Naive thymus-derived CD8-positive, alpha-beta T cell (primary cell): ENCODE measurements at regions not wholly inside any gene's neighbourhood (a gene's known extent, or its start where the extent isn't known, plus 50 kb on each side); places are given as distances from the start of the nearest gene placed in this dataset.

Experiments used
- ATAC-seq, 2 donors: fragments of 150-1000 bp; cut with Tn5 transposase in 1 of 2; sonication (Bioruptor Pico), chemical (Tn5 transposase) in 1 of 2; 1 replicate in 1 of 2; 2 replicates in 1 of 2; pipeline ENCODE4 v1.10.0; 2021; ENCODE audit warnings: mild to moderate bottlenecking in 2 of 2, moderate library complexity in 2 of 2
- POLR2A ChIA-PET: fragments of 350-600 bp; sonication (Branson Sonifier 250); formaldehyde crosslinking; loops from one replicate; lab custom pipeline; 2021; ENCODE audit warnings: antibody characterized with exemption; lab: Charles Lee
- DNase-seq, 10 donors: peaks; one replicate each; pipeline versions ENCODE4 v3.0.0 to v3.0.0-alpha.2; 2020 to 2022
- H3K27ac Mint-ChIP-seq, 10 donors: one replicate each; pipeline ENCODE4 v1.8.0; 2020 to 2022; ENCODE audit warnings: mild to moderate bottlenecking in 10 of 10, mixed read lengths in 10 of 10, moderate library complexity in 4 of 10, inconsistent platforms in 1 of 10
- H3K27me3 Mint-ChIP-seq, 5 donors: one replicate each; pipeline ENCODE4 v1.8.0; 2021 to 2022; ENCODE audit warnings: mixed read lengths in 5 of 5
- H3K36me3 Mint-ChIP-seq, 3 donors: one replicate each; pipeline ENCODE4 v1.8.0; 2020 to 2022; ENCODE audit warnings: mixed read lengths in 3 of 3, mild to moderate bottlenecking in 2 of 3, inconsistent platforms in 1 of 3
- H3K4me1 Mint-ChIP-seq, 4 donors: one replicate each; pipeline ENCODE4 v1.8.0; 2021 to 2022; ENCODE audit warnings: mixed read lengths in 4 of 4
- H3K4me3 Mint-ChIP-seq, 10 donors: one replicate each; pipeline ENCODE4 v1.8.0; 2020 to 2022; ENCODE audit warnings: mild to moderate bottlenecking in 10 of 10, mixed read lengths in 10 of 10, moderate library complexity in 6 of 10, inconsistent platforms in 1 of 10
- H3K9me3 Mint-ChIP-seq, 9 donors: one replicate each; pipeline ENCODE4 v1.8.0; 2020 to 2022; ENCODE audit warnings: mixed read lengths in 9 of 9, mild to moderate bottlenecking in 3 of 9, inconsistent platforms in 1 of 9, moderate library complexity in 1 of 9

DNA sequence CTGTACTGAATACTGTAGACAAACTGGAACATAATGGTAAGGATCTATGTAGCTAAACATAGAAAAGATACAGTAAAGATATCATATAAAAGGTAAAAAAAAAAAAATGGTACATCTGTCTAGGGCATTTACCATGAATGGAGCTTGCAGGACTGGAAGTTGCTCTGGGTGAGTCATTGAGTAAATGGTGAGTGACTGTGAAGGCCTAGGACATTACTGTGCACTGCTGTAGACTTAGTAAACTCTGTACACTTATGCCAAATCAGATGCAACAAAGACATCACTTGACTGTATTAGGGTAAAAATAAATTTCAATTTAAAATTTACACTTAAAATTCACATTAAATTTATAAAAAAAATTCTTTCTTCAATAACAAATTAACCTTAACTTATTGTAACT lies 281.3 kb upstream of the LMCD1 start:
- POLR2A ChIA-PET: no interaction called here
- Mint-ChIP-seq H3K27me3 (peaks cover 5 to 13% (median 8%) of the 10 kb centered on the region in 5 donors), H3K27ac (no peak overlapping the region), H3K4me1 (no peaks in the 10 kb centered on the region), H3K4me3 (no peak overlapping the region), H3K9me3 (no peaks in the 10 kb centered on the region), H3K36me3 (no peaks in the 10 kb centered on the region)
- DNase-seq: no peak
- no peak for ATAC-seq

- no peak overlapping the region for H3K4me3 Mint-ChIP-seq
- no peak for DNase-seq
- no peaks in the 10 kb centered on the region for H3K4me1 Mint-ChIP-seq
- ATAC-seq: no peak
- POLR2A ChIA-PET: no interaction called here
- no peak overlapping the region for H3K27ac Mint-ChIP-seq
- H3K36me3 Mint-ChIP-seq: no peaks in the 10 kb centered on the region
- peaks cover 0 to 4% (median 0%) of the 10 kb centered on the region in 5 donors for H3K27me3 Mint-ChIP-seq
- H3K9me3 Mint-ChIP-seq: no peaks in the 10 kb centered on the region
Observed at GRCh38 chr3:8223766-8224165, 277.9 kb upstream of the LMCD1 start.

DNA sequence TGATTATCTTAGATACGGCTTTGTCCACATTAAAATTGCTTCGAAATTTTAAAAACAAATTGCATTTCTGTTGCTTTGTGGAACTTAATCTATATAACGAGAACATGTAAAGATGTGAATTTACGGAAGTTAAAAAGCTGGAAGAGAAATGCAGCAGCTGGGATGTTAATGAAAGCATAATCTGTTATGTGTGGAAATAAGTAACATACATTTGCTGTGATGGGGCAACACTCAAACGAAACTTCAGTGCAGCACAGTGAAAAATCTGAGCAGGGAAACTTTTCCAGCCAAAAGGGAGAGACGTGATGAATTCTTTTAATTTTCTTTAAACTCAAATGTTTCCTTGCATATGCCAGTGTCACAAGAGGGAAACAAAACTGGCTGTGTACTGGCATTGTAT lies 276.7 kb upstream of the LMCD1 start:
- DNase-seq (no peak), ATAC-seq (no peak)
- no peak overlapping the region for H3K27ac Mint-ChIP-seq
- no peaks in the 10 kb centered on the region for H3K36me3 Mint-ChIP-seq
- POLR2A ChIA-PET: no interaction called here
- peaks cover 0 to 4% (median 0%) of the 10 kb centered on the region in 5 donors for H3K27me3 Mint-ChIP-seq
- no peaks in the 10 kb centered on the region for H3K4me1 Mint-ChIP-seq
- H3K4me3 Mint-ChIP-seq: no peak overlapping the region
- H3K9me3 Mint-ChIP-seq: no peaks in the 10 kb centered on the region

- H3K4me3 Mint-ChIP-seq: no peak overlapping the region
- peaks cover 0 to 10% (median 0%) of the 10 kb centered on the region in 4 donors for H3K4me1 Mint-ChIP-seq
- no peaks in the 10 kb centered on the region for H3K36me3 Mint-ChIP-seq
- H3K27ac Mint-ChIP-seq: no peak overlapping the region
- H3K27me3 Mint-ChIP-seq: peaks cover 0 to 12% (median 3%) of the 10 kb centered on the region in 5 donors
- POLR2A ChIA-PET: no interaction called here
- DNase-seq (no peak), ATAC-seq (no peak)
- H3K9me3 Mint-ChIP-seq: no peaks in the 10 kb centered on the region
Observed at GRCh38 chr3:8233938-8234337, 267.7 kb upstream of the LMCD1 start.

GRCh38 chr3:8236264-8236663 lies 265.4 kb upstream of the LMCD1 start:
- H3K36me3 Mint-ChIP-seq: no peaks in the 10 kb centered on the region
- peaks cover 0 to 4% (median 0%) of the 10 kb centered on the region in 9 donors for H3K9me3 Mint-ChIP-seq
- H3K4me3 Mint-ChIP-seq: no peak overlapping the region
- POLR2A ChIA-PET: no interaction called here
- DNase-seq (no peak), ATAC-seq (no peak)
- no peak overlapping the region for H3K27ac Mint-ChIP-seq
- H3K27me3 Mint-ChIP-seq: peaks cover 0 to 12% (median 3%) of the 10 kb centered on the region in 5 donors
- peaks cover 0 to 10% (median 0%) of the 10 kb centered on the region in 4 donors for H3K4me1 Mint-ChIP-seq

- Mint-ChIP-seq H3K36me3 (no peaks in the 10 kb centered on the region), H3K4me3 (no peak overlapping the region), H3K9me3 (peaks cover 0 to 10% (median 8%) of the 10 kb centered on the region in 9 donors), H3K27ac (no peak overlapping the region), H3K27me3 (peaks cover 0 to 4% (median 0%) of the 10 kb centered on the region in 5 donors), H3K4me1 (peaks cover 0 to 10% (median 0%) of the 10 kb centered on the region in 4 donors)
- DNase-seq (no peak), ATAC-seq (no peak)
- POLR2A ChIA-PET: no interaction called here
Observed at GRCh38 chr3:8237893-8238292, 263.7 kb upstream of the LMCD1 start.

- H3K27ac Mint-ChIP-seq: peak overlapping the region in 1 of 10 donors; percentile 7
- peaks cover 0 to 4% (median 0%) of the 10 kb centered on the region in 5 donors for H3K27me3 Mint-ChIP-seq
- POLR2A ChIA-PET: no interaction called here
- no peak for DNase-seq
- H3K4me1 Mint-ChIP-seq: peaks cover 0 to 10% (median 0%) of the 10 kb centered on the region in 4 donors
- no peak overlapping the region for H3K4me3 Mint-ChIP-seq
- peaks cover 0 to 14% (median 9%) of the 10 kb centered on the region in 9 donors for H3K9me3 Mint-ChIP-seq
- no peaks in the 10 kb centered on the region for H3K36me3 Mint-ChIP-seq
- no peak for ATAC-seq
Observed at GRCh38 chr3:8238432-8238831, 263.2 kb upstream of the LMCD1 start.

DNA sequence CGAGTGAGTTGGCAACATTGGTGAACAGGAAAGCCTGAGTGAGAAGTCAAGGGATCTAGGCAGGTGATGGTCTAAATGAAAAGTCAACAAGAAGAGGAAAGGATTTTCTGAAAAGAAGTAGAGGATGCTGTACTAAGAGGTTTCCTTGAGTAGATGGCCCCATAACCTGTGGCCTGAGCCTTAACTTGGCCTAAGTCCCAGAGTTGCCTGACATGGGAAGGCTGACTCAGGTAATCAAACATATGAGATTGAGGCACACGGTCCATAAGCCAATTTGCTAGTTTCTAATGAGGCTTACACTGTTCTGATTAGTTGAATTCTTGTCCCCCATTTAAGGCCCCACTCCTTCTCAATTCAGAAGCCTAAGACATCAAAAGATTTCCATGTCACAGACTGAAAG lies 262.5 kb upstream of the LMCD1 start:
- POLR2A ChIA-PET: no interaction called here
- DNase-seq (no peak), ATAC-seq (no peak)
- Mint-ChIP-seq H3K9me3 (peaks cover under 1 to 18% (median 9%) of the 10 kb centered on the region in 9 donors), H3K27me3 (peaks cover 0 to 4% (median 0%) of the 10 kb centered on the region in 5 donors), H3K36me3 (peaks cover 0 to 2% (median 0%) of the 10 kb centered on the region in 3 donors), H3K27ac (peak overlapping the region in 1 of 10 donors; percentile 7), H3K4me3 (no peak overlapping the region), H3K4me1 (peaks cover 0 to 6% (median 0%) of the 10 kb centered on the region in 4 donors)

GRCh38 chr3:8239718-8240695 lies 261.6 kb upstream of the LMCD1 start:
- peaks cover 0 to 2% (median 0%) of the 10 kb centered on the region in 3 donors for H3K36me3 Mint-ChIP-seq
- H3K27ac Mint-ChIP-seq: no peak overlapping the region
- peak in 1 of 2 donors; percentile 52 for ATAC-seq
- DNase-seq: peak in 5 of 10 donors; percentile 12 to 61 (median 21)
- H3K4me1 Mint-ChIP-seq: no peaks in the 10 kb centered on the region
- peaks cover 2 to 25% (median 13%) of the 10 kb centered on the region in 9 donors for H3K9me3 Mint-ChIP-seq
- H3K4me3 Mint-ChIP-seq: no peak overlapping the region
- POLR2A ChIA-PET: no interaction called here
- no peaks in the 10 kb centered on the region for H3K27me3 Mint-ChIP-seq

- no peak for DNase-seq
- no peak for ATAC-seq
- Mint-ChIP-seq H3K36me3 (peaks cover 0 to 2% (median 0%) of the 10 kb centered on the region in 3 donors), H3K4me3 (no peak overlapping the region), H3K4me1 (no peaks in the 10 kb centered on the region), H3K27me3 (peaks cover 4 to 21% (median 11%) of the 10 kb centered on the region in 5 donors), H3K27ac (peak overlapping the region in 1 of 10 donors; percentile 60), H3K9me3 (peaks cover 2 to 25% (median 16%) of the 10 kb centered on the region in 9 donors)
- POLR2A ChIA-PET: no interaction called here
Observed at GRCh38 chr3:8246070-8246469, 255.6 kb upstream of the LMCD1 start.

DNA sequence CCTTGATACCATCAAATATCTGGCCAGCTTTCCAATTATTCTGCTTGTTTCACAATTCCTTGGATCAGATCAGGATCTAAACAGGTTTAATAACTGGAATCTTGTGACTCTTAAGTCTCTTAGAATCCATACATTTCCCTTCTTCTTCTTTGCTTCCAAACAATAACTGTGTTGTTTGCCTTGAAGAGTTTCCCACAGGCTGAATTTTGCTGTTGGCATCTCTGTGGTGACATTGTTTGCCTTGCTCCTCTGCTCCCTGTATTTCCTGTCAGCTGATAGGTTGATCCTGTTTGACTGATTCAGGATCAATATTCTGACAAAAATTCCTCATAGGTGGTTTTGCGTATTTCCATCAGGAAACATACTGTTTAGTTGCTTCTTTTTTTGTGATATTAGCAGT lies 248.4 kb upstream of the LMCD1 start:
- DNase-seq (no peak), ATAC-seq (no peak)
- POLR2A ChIA-PET: no interaction called here
- no peak overlapping the region for H3K4me3 Mint-ChIP-seq
- H3K27me3 Mint-ChIP-seq: peaks cover 11 to 41% (median 15%) of the 10 kb centered on the region in 5 donors
- H3K27ac Mint-ChIP-seq: no peak overlapping the region
- H3K36me3 Mint-ChIP-seq: no peaks in the 10 kb centered on the region
- H3K4me1 Mint-ChIP-seq: no peaks in the 10 kb centered on the region
- peaks cover 0 to 12% (median 0%) of the 10 kb centered on the region in 9 donors for H3K9me3 Mint-ChIP-seq

DNA sequence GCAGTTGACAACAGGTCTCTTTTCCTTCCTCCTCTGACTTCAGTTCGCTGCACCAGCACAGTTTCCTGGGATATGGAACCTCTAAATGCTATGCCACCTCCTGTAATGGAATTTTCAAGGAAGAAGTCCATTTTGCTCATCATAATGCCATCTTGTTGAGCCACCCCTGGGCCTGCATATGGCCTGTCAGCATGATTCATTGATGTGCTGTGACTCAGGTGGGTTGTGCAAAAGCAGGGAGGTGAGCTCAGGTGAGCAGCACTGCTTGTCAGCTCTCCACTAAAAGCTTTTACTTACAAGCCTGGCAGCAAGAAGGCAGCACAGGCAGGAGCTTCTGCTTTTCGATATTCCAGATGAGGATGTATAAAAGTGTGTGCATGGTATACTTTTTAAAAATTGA lies 247.1 kb upstream of the LMCD1 start:
- ATAC-seq: no peak
- H3K4me1 Mint-ChIP-seq: no peaks in the 10 kb centered on the region
- peaks cover 0 to 12% (median 0%) of the 10 kb centered on the region in 9 donors for H3K9me3 Mint-ChIP-seq
- H3K27ac Mint-ChIP-seq: no peak overlapping the region
- H3K36me3 Mint-ChIP-seq: no peaks in the 10 kb centered on the region
- no peak for DNase-seq
- peaks cover 11 to 28% (median 15%) of the 10 kb centered on the region in 5 donors for H3K27me3 Mint-ChIP-seq
- H3K4me3 Mint-ChIP-seq: no peak overlapping the region
- POLR2A ChIA-PET: no interaction called here

GRCh38 chr3:8255725-8256124 lies 245.9 kb upstream of the LMCD1 start:
- DNase-seq (no peak), ATAC-seq (no peak)
- Mint-ChIP-seq H3K27ac (no peak overlapping the region), H3K27me3 (peaks cover 7 to 28% (median 8%) of the 10 kb centered on the region in 5 donors), H3K36me3 (no peaks in the 10 kb centered on the region), H3K4me3 (no peak overlapping the region), H3K4me1 (no peaks in the 10 kb centered on the region), H3K9me3 (peaks cover 0 to 6% (median 4%) of the 10 kb centered on the region in 9 donors)
- POLR2A ChIA-PET: no interaction called here
